ENCODE measurements at regions not wholly inside any gene's neighbourhood (a gene's known extent, or its start where the extent isn't known, plus 50 kb on each side); places are given as distances from the start of the nearest gene placed in this dataset.
"Not testable (repeated sequence)": the region's sequence is repeated elsewhere in the genome, so short reads cannot be mapped to it uniquely, and the experiment has no call there.

- Histone ChIP-seq H3K4me1 (ENCODE audit: insufficient read depth, low read length) (no peaks in the 10 kb centered on the region; the same call in 1 of the 2 replicates), H3K9me3 (ENCODE audit: control insufficient read depth, insufficient read depth, low read length) (no peaks in the 10 kb centered on the region), H3K36me3 (ENCODE audit: insufficient read depth, low read length) (no peaks in the 10 kb centered on the region), H3K9ac (ENCODE audit: low read depth, low read length) (no peak overlapping the region)
Measured at GRCh38 chr9:135373151-135373685, 106.4 kb upstream of the PPP1R26 start.

- no peak overlapping the region for H3K9ac ChIP-seq (ENCODE audit: low read depth, low read length)
- no peaks in the 10 kb centered on the region; the same call in 1 of the 2 replicates for H3K4me1 ChIP-seq (ENCODE audit: insufficient read depth, low read length)
- H3K36me3 ChIP-seq (ENCODE audit: insufficient read depth, low read length): no peaks in the 10 kb centered on the region
- no peaks in the 10 kb centered on the region for H3K9me3 ChIP-seq (ENCODE audit: control insufficient read depth, insufficient read depth, low read length)
Measured at GRCh38 chr9:135373820-135374219, 105.8 kb upstream of the PPP1R26 start.

- Histone ChIP-seq H3K4me1 (ENCODE audit: insufficient read depth, low read length) (no peaks in the 10 kb centered on the region; the same call in 1 of the 2 replicates), H3K36me3 (ENCODE audit: insufficient read depth, low read length) (no peaks in the 10 kb centered on the region), H3K9ac (ENCODE audit: low read depth, low read length) (no peak overlapping the region), H3K9me3 (ENCODE audit: control insufficient read depth, insufficient read depth, low read length) (no peaks in the 10 kb centered on the region)
Measured at GRCh38 chr9:135374591-135374990, 105.0 kb upstream of the PPP1R26 start.

GRCh38 chr9:135375001-135375400 is 104.6 kb upstream of the PPP1R26 start:
- no peaks in the 10 kb centered on the region for H3K9me3 ChIP-seq (ENCODE audit: control insufficient read depth, insufficient read depth, low read length)
- no peaks in the 10 kb centered on the region; the same call in 1 of the 2 replicates for H3K4me1 ChIP-seq (ENCODE audit: insufficient read depth, low read length)
- no peaks in the 10 kb centered on the region for H3K36me3 ChIP-seq (ENCODE audit: insufficient read depth, low read length)
- H3K9ac ChIP-seq (ENCODE audit: low read depth, low read length): no peak overlapping the region

- Histone ChIP-seq H3K36me3 (ENCODE audit: insufficient read depth, low read length) (no peaks in the 10 kb centered on the region), H3K9me3 (ENCODE audit: control insufficient read depth, insufficient read depth, low read length) (no peaks in the 10 kb centered on the region; the same call in 1 of the 2 replicates), H3K4me1 (ENCODE audit: insufficient read depth, low read length) (no peaks in the 10 kb centered on the region; the same call in 1 of the 2 replicates), H3K9ac (ENCODE audit: low read depth, low read length) (no peak overlapping the region)
Measured at GRCh38 chr9:135376511-135377265, 102.9 kb upstream of the PPP1R26 start.

GRCh38 chr9:135377431-135377830 is 102.2 kb upstream of the PPP1R26 start:
- no peaks in the 10 kb centered on the region for H3K36me3 ChIP-seq (ENCODE audit: insufficient read depth, low read length)
- no peak overlapping the region for H3K9ac ChIP-seq (ENCODE audit: low read depth, low read length)
- no peaks in the 10 kb centered on the region; the same call in 1 of the 2 replicates for H3K9me3 ChIP-seq (ENCODE audit: control insufficient read depth, insufficient read depth, low read length)
- H3K4me1 ChIP-seq (ENCODE audit: insufficient read depth, low read length): no peaks in the 10 kb centered on the region

GRCh38 chr9:135378751-135379150 is 100.8 kb upstream of the PPP1R26 start:
- no peaks in the 10 kb centered on the region for H3K4me1 ChIP-seq (ENCODE audit: insufficient read depth, low read length)
- H3K9ac ChIP-seq (ENCODE audit: low read depth, low read length): no peak overlapping the region
- no peaks in the 10 kb centered on the region; the same call in 1 of the 2 replicates for H3K9me3 ChIP-seq (ENCODE audit: control insufficient read depth, insufficient read depth, low read length)
- H3K36me3 ChIP-seq (ENCODE audit: insufficient read depth, low read length): no peaks in the 10 kb centered on the region

- Histone ChIP-seq H3K36me3 (ENCODE audit: insufficient read depth, low read length) (no peaks in the 10 kb centered on the region), H3K4me1 (ENCODE audit: insufficient read depth, low read length) (no peaks in the 10 kb centered on the region), H3K9me3 (ENCODE audit: control insufficient read depth, insufficient read depth, low read length) (no peaks in the 10 kb centered on the region; the same call in 1 of the 2 replicates), H3K9ac (ENCODE audit: low read depth, low read length) (no peak overlapping the region)
Measured at GRCh38 chr9:135379540-135380267, 99.9 kb upstream of the PPP1R26 start.

- Histone ChIP-seq H3K9me3 (ENCODE audit: control insufficient read depth, insufficient read depth, low read length) (no peaks in the 10 kb centered on the region; the same call in 1 of the 2 replicates), H3K9ac (ENCODE audit: low read depth, low read length) (no peak overlapping the region), H3K4me1 (ENCODE audit: insufficient read depth, low read length) (no peaks in the 10 kb centered on the region), H3K36me3 (ENCODE audit: insufficient read depth, low read length) (no peaks in the 10 kb centered on the region)
Measured at GRCh38 chr9:135380311-135380960, 99.1 kb upstream of the PPP1R26 start.

- H3K36me3 ChIP-seq (ENCODE audit: insufficient read depth, low read length): no peaks in the 10 kb centered on the region
- H3K9ac ChIP-seq (ENCODE audit: low read depth, low read length): no peak overlapping the region
- H3K4me1 ChIP-seq (ENCODE audit: insufficient read depth, low read length): no peaks in the 10 kb centered on the region
- no peaks in the 10 kb centered on the region; the same call in 1 of the 2 replicates for H3K9me3 ChIP-seq (ENCODE audit: control insufficient read depth, insufficient read depth, low read length)
Measured at GRCh38 chr9:135381762-135382310, 97.7 kb upstream of the PPP1R26 start.

- H3K36me3 ChIP-seq (ENCODE audit: insufficient read depth, low read length): no peaks in the 10 kb centered on the region
- no peak overlapping the region for H3K9ac ChIP-seq (ENCODE audit: low read depth, low read length)
- H3K9me3 ChIP-seq (ENCODE audit: control insufficient read depth, insufficient read depth, low read length): no peaks in the 10 kb centered on the region; the same call in 1 of the 2 replicates
- no peaks in the 10 kb centered on the region for H3K4me1 ChIP-seq (ENCODE audit: insufficient read depth, low read length)
Measured at GRCh38 chr9:135384226-135384625, 95.4 kb upstream of the PPP1R26 start.

GRCh38 chr9:135384815-135385405 is 94.7 kb upstream of the PPP1R26 start:
- not testable (repeated sequence) for H3K36me3 ChIP-seq (ENCODE audit: insufficient read depth, low read length); H3K9me3 ChIP-seq (ENCODE audit: control insufficient read depth, insufficient read depth, low read length); H3K9ac ChIP-seq (ENCODE audit: low read depth, low read length); H3K4me1 ChIP-seq (ENCODE audit: insufficient read depth, low read length)

- no peaks in the 10 kb centered on the region; the same call in 1 of the 2 replicates for H3K9me3 ChIP-seq (ENCODE audit: control insufficient read depth, insufficient read depth, low read length)
- H3K9ac ChIP-seq (ENCODE audit: low read depth, low read length): no peak overlapping the region
- H3K4me1 ChIP-seq (ENCODE audit: insufficient read depth, low read length): no peaks in the 10 kb centered on the region
- no peaks in the 10 kb centered on the region for H3K36me3 ChIP-seq (ENCODE audit: insufficient read depth, low read length)
Measured at GRCh38 chr9:135385793-135386192, 93.8 kb upstream of the PPP1R26 start.

GRCh38 chr9:135387976-135388375 is 91.6 kb upstream of the PPP1R26 start:
- Histone ChIP-seq H3K9me3 (ENCODE audit: control insufficient read depth, insufficient read depth, low read length) (no peaks in the 10 kb centered on the region), H3K36me3 (ENCODE audit: insufficient read depth, low read length) (no peaks in the 10 kb centered on the region), H3K4me1 (ENCODE audit: insufficient read depth, low read length) (no peaks in the 10 kb centered on the region), H3K9ac (ENCODE audit: low read depth, low read length) (no peak overlapping the region)
